ENCODE measurements at regions not wholly inside any gene's neighbourhood (a gene's known extent, or its start where the extent isn't known, plus 50 kb on each side); places are given as distances from the start of the nearest gene placed in this dataset.

DNA sequence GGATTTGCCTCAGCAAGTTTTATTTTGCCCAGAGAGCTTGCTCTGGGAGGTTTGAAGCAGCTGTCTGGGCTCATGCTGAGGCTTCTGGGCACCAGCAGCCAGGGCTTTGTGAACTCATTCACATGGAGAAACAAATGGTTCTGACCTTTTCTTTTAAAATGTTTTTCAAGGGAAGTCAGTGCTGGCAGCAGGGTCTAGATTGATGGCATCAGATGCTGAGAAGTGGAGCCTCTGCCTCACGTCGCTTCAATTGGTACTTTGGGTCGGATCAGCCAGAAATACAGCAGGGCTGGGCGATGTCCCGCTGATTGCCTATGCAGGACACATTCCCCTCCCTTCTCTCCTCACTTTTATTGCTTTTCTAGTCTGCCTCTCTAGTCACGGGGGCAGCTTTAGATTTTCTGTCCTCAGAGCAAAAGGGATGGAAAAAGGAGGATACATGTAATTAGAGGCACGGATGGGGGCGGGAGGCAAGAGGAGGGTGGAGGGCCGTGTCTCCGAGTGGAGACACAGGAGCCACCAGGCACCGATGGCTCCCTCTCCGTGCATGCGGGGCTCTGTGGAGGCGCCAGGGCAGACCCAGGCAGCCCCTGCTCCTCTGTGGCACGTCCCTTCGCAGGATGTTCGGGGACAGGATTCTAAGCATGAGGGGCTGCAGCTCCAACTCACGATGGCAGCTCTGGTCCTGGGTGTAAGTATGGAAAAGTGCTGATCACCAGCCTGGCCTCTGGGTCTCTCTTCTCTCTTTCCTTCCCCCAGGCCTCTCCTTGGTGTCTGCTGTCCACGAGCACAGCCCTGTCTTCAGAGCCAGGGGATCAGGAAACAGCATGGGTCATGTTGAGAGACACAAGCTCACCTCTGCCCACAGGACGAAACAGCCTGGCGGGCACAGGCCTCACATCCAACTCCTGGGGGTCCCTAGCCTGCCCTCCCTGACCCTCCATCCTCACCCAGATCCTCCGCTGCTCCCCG lies 116.1 kb downstream of the FAM43A start:
- Histone ChIP-seq H2AFZ (ENCODE audit: insufficient read depth, low read depth, low read length, poor library complexity, severe bottlenecking) (no peak overlapping the region), H3K4me1 (ENCODE audit: control insufficient read depth in 2 of 2, insufficient read depth in 2 of 2, low read length in 2 of 2) (no peaks in the 10 kb centered on the region), H4K20me1 (ENCODE audit: control insufficient read depth, insufficient read depth, low read length, poor library complexity, severe bottlenecking) (no peaks in the 10 kb centered on the region), H3K4me2 (replicated peaks; ENCODE audit: low read depth, low read length, poor library complexity, severe bottlenecking) (no peak overlapping the region), H3K27ac (ENCODE audit: low read length in 2 of 2) (no peak overlapping the region), H3K36me3 (replicated peaks in 1 of 2; ENCODE audit: control extremely low read depth in 1 of 2, control insufficient read depth in 1 of 2, extremely low read depth in 1 of 2, insufficient read depth in 2 of 2, low read length in 1 of 2) (no peaks in the 10 kb centered on the region), H3K79me2 (ENCODE audit: control insufficient read depth, insufficient read depth, low read length) (no peaks in the 10 kb centered on the region), H3K4me3 (ENCODE audit: control extremely low read depth in 1 of 5, extremely low read depth in 1 of 5, insufficient read depth in 1 of 5, low read depth in 2 of 5, low read length in 4 of 5) (no peak overlapping the region), H3K9me3 (ENCODE audit: control extremely low read depth in 1 of 3, control insufficient read depth in 2 of 3, insufficient read depth in 1 of 3, low read length in 2 of 3) (peaks cover 0 to 7% (median 0%) of the 10 kb centered on the region in 3 donors), H3K9ac (ENCODE audit: low read length) (no peak overlapping the region), H3K27me3 (replicated peaks in 1 of 4; ENCODE audit: control extremely low read depth in 1 of 4, control insufficient read depth in 3 of 4, insufficient read depth in 4 of 4, low read length in 3 of 4) (peaks cover 0 to 10% (median 0%) of the 10 kb centered on the region in 4 experiments)
- Mint-ChIP-seq H3K27ac (no peak overlapping the region), H3K27me3 (peaks cover 32% of the 10 kb centered on the region), H3K9me3 (ENCODE audit: insufficient read depth) (no peaks in the 10 kb centered on the region), H3K4me3 (no peak overlapping the region), H3K4me1 (no peaks in the 10 kb centered on the region)
- WGBS (ENCODE audit: insufficient coverage) = 95% methylated on average over 21 of the region's 23 CpGs
- POLR2A ChIA-PET = interaction anchor here (0.6 kb wide), 1 partner anchor 315 kb away, joined by 3 read pairs; the partner anchor contains the start of gene ATP13A3
- TF ChIP-seq, protein P1, sequence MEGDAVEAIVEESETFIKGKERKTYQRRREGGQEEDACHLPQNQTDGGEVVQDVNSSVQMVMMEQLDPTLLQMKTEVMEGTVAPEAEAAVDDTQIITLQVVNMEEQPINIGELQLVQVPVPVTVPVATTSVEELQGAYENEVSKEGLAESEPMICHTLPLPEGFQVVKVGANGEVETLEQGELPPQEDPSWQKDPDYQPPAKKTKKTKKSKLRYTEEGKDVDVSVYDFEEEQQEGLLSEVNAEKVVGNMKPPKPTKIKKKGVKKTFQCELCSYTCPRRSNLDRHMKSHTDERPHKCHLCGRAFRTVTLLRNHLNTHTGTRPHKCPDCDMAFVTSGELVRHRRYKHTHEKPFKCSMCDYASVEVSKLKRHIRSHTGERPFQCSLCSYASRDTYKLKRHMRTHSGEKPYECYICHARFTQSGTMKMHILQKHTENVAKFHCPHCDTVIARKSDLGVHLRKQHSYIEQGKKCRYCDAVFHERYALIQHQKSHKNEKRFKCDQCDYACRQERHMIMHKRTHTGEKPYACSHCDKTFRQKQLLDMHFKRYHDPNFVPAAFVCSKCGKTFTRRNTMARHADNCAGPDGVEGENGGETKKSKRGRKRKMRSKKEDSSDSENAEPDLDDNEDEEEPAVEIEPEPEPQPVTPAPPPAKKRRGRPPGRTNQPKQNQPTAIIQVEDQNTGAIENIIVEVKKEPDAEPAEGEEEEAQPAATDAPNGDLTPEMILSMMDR (IDR thresholded peaks at IDR 0.05) = no peak
- TF ChIP-seq EZH2 (IDR thresholded peaks at IDR 0.05; ENCODE audit: borderline replicate concordance, insufficient read depth, low read depth, low read length, poor library complexity, severe bottlenecking) = no peak
- ATAC-seq (ENCODE audit: low read depth) (no peak), DNase-seq (no peak)
- CTCF ChIA-PET = no interaction called here
- intact Hi-C loops (cut with micrococcal nuclease) = no loop called here

DNA sequence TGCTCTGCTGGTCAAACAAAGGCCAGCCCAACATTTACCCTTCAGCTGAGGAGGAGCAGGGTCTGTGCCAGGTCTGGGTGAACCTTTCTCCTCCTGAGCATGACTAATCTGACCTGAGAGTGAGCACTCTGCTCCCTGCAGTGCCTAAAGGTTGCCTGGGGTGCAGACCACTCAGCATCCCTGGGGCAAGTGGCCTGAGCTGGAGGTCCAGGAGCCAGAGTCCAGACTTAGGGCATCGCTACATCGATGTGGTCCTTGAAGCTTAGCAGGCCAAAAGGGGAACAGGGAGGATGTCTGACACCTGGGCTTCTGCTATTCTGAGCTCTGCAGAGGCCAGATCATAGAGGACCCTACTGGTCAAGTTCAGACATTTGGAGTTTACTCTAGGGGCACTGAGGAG lies 119.1 kb downstream of the FAM43A start:
- peaks cover 0 to 12% (median 0%) of the 10 kb centered on the region in 4 experiments for H3K27me3 ChIP-seq (replicated peaks in 1 of 4; ENCODE audit: control extremely low read depth in 1 of 4, control insufficient read depth in 3 of 4, insufficient read depth in 4 of 4, low read length in 3 of 4)
- no peak overlapping the region for H2AFZ ChIP-seq (ENCODE audit: insufficient read depth, low read depth, low read length, poor library complexity, severe bottlenecking)
- H3K27ac Mint-ChIP-seq = no peak overlapping the region
- no peak overlapping the region for H3K4me3 ChIP-seq (ENCODE audit: control extremely low read depth in 1 of 5, extremely low read depth in 1 of 5, insufficient read depth in 1 of 5, low read depth in 2 of 5, low read length in 4 of 5)
- H4K20me1 ChIP-seq (ENCODE audit: control insufficient read depth, insufficient read depth, low read length, poor library complexity, severe bottlenecking) = no peaks in the 10 kb centered on the region
- intact Hi-C loops (cut with micrococcal nuclease) = no loop called here
- ATAC-seq (ENCODE audit: low read depth) (no peak), DNase-seq (no peak)
- H3K9ac ChIP-seq (ENCODE audit: low read length) = no peak overlapping the region
- no peaks in the 10 kb centered on the region for H3K36me3 ChIP-seq (replicated peaks in 1 of 2; ENCODE audit: control extremely low read depth in 1 of 2, control insufficient read depth in 1 of 2, extremely low read depth in 1 of 2, insufficient read depth in 2 of 2, low read length in 1 of 2)
- ChIA-PET POLR2A (interaction anchor here (1.0 kb wide), 1 partner anchor 118 kb away, joined by 3 read pairs; no protein-coding TSS in a partner anchor), CTCF (no interaction called here)
- H3K4me1 ChIP-seq (ENCODE audit: control insufficient read depth in 2 of 2, insufficient read depth in 2 of 2, low read length in 2 of 2) = no peaks in the 10 kb centered on the region
- TF ChIP-seq, protein P1 (IDR thresholded peaks at IDR 0.05) = no peak
- no peak for TF ChIP-seq EZH2 (IDR thresholded peaks at IDR 0.05; ENCODE audit: borderline replicate concordance, insufficient read depth, low read depth, low read length, poor library complexity, severe bottlenecking)
- no peaks in the 10 kb centered on the region for H3K79me2 ChIP-seq (ENCODE audit: control insufficient read depth, insufficient read depth, low read length)
- no peak overlapping the region for H3K4me3 Mint-ChIP-seq
- H3K27ac ChIP-seq (ENCODE audit: low read length in 2 of 2) = no peak overlapping the region
- no peaks in the 10 kb centered on the region for H3K9me3 ChIP-seq (ENCODE audit: control extremely low read depth in 1 of 3, control insufficient read depth in 2 of 3, insufficient read depth in 1 of 3, low read length in 2 of 3)
- 93% methylated on average over 2 of the region's 2 CpGs for WGBS (ENCODE audit: insufficient coverage)
- H3K4me1 Mint-ChIP-seq = no peaks in the 10 kb centered on the region
- no peaks in the 10 kb centered on the region for H3K9me3 Mint-ChIP-seq (ENCODE audit: insufficient read depth)
- no peak overlapping the region for H3K4me2 ChIP-seq (replicated peaks; ENCODE audit: low read depth, low read length, poor library complexity, severe bottlenecking)
- peaks cover 32% of the 10 kb centered on the region for H3K27me3 Mint-ChIP-seq

Data from B cell (primary cell).